Stimulated activated naive B cell treated with anti-CD40 and anti-IgM and Interleukin-4, amounts not matched to agents 10 μg/mL and 1 μg/mL and 100 μg/mL, for 72 hours (primary cell): ENCODE measurements at regions not wholly inside any gene's neighbourhood (a gene's known extent, or its start where the extent isn't known, plus 50 kb on each side); places are given as distances from the start of the nearest gene placed in this dataset.

Experiments
- ATAC-seq, 2 donors: fragments of 150-1000 bp; cut with Tn5 transposase; replicated peaks; 2 replicates each; pipeline ENCODE4 v1.10.0; 2021; ENCODE audit warnings: moderate library complexity in 1 of 2
- DNase-seq: peaks from one replicate; pipeline ENCODE4 v3.0.0; 2021
- H3K27ac Mint-ChIP-seq: one replicate; pipeline ENCODE4 v1.8.0; 2022; ENCODE audit warnings: mild to moderate bottlenecking, mixed read lengths
- H3K27me3 Mint-ChIP-seq, 2 donors: one replicate each; pipeline ENCODE4 v1.8.0; 2022; ENCODE audit warnings: mixed read lengths in 2 of 2
- H3K36me3 Mint-ChIP-seq, 2 donors: one replicate each; pipeline ENCODE4 v1.8.0; 2022; ENCODE audit warnings: mixed read lengths in 2 of 2, mild to moderate bottlenecking in 1 of 2
- H3K4me1 Mint-ChIP-seq, 2 donors: one replicate each; pipeline ENCODE4 v1.8.0; 2022; ENCODE audit warnings: mixed read lengths in 2 of 2, mild to moderate bottlenecking in 1 of 2
- H3K4me3 Mint-ChIP-seq, 2 donors: one replicate each; pipeline ENCODE4 v1.8.0; 2022; ENCODE audit warnings: mild to moderate bottlenecking in 2 of 2, mixed read lengths in 2 of 2, moderate library complexity in 1 of 2
- H3K9me3 Mint-ChIP-seq, 2 donors: one replicate each; pipeline ENCODE4 v1.8.0; 2022; ENCODE audit warnings: mixed read lengths in 2 of 2, mild to moderate bottlenecking in 1 of 2

- no peak for ATAC-seq
- no peaks in the 10 kb centered on the region for H3K36me3 Mint-ChIP-seq
- no peak overlapping the region for H3K4me3 Mint-ChIP-seq
- no peak overlapping the region for H3K27ac Mint-ChIP-seq
- peaks cover 3 to 4% of the 10 kb centered on the region in 2 donors for H3K9me3 Mint-ChIP-seq
- no peaks in the 10 kb centered on the region for H3K4me1 Mint-ChIP-seq
- no peak for DNase-seq
- peaks cover 0 to 10% of the 10 kb centered on the region in 2 donors for H3K27me3 Mint-ChIP-seq
These were observed 140.2 kb upstream of the ITGA6 start for GRCh38 chr2:172287190-172287589.

GRCh38 chr2:172287605-172288315, 139.6 kb upstream of the ITGA6 start:
- DNase-seq: no peak
- no peak for ATAC-seq
- Mint-ChIP-seq H3K4me1 (no peaks in the 10 kb centered on the region), H3K9me3 (peaks cover 3 to 4% of the 10 kb centered on the region in 2 donors), H3K4me3 (no peak overlapping the region), H3K27me3 (peaks cover 0 to 10% of the 10 kb centered on the region in 2 donors), H3K27ac (no peak overlapping the region), H3K36me3 (no peaks in the 10 kb centered on the region)

- no peak overlapping the region for H3K4me3 Mint-ChIP-seq
- DNase-seq (no peak), ATAC-seq (no peak)
- peaks cover 2 to 7% of the 10 kb centered on the region in 2 donors for H3K27me3 Mint-ChIP-seq
- no peak overlapping the region for H3K27ac Mint-ChIP-seq
- H3K36me3 Mint-ChIP-seq: no peaks in the 10 kb centered on the region
- H3K4me1 Mint-ChIP-seq: no peaks in the 10 kb centered on the region
- H3K9me3 Mint-ChIP-seq: peaks cover 3 to 4% of the 10 kb centered on the region in 2 donors
These were observed 138.8 kb upstream of the ITGA6 start for GRCh38 chr2:172288603-172289002.

GRCh38 chr2:172293952-172294351, 133.4 kb upstream of the ITGA6 start:
- no peak overlapping the region for H3K27ac Mint-ChIP-seq
- no peak for DNase-seq
- H3K4me3 Mint-ChIP-seq: no peak overlapping the region
- no peaks in the 10 kb centered on the region for H3K4me1 Mint-ChIP-seq
- peaks cover 3 to 4% of the 10 kb centered on the region in 2 donors for H3K9me3 Mint-ChIP-seq
- H3K36me3 Mint-ChIP-seq: no peaks in the 10 kb centered on the region
- ATAC-seq: no peak
- peaks cover 23 to 37% of the 10 kb centered on the region in 2 donors for H3K27me3 Mint-ChIP-seq

GRCh38 chr2:172294983-172295382, 132.4 kb upstream of the ITGA6 start:
- ATAC-seq (no peak), DNase-seq (no peak)
- Mint-ChIP-seq H3K27ac (no peak overlapping the region), H3K4me3 (no peak overlapping the region), H3K36me3 (no peaks in the 10 kb centered on the region), H3K4me1 (no peaks in the 10 kb centered on the region), H3K27me3 (peaks cover 27 to 37% of the 10 kb centered on the region in 2 donors), H3K9me3 (peaks cover 3 to 4% of the 10 kb centered on the region in 2 donors)

GRCh38 chr2:172295677-172296076, 131.7 kb upstream of the ITGA6 start:
- ATAC-seq: no peak
- Mint-ChIP-seq H3K27me3 (peaks cover 27 to 37% of the 10 kb centered on the region in 2 donors), H3K4me1 (no peaks in the 10 kb centered on the region), H3K27ac (no peak overlapping the region), H3K4me3 (no peak overlapping the region), H3K9me3 (peaks cover 3 to 4% of the 10 kb centered on the region in 2 donors), H3K36me3 (no peaks in the 10 kb centered on the region)
- no peak for DNase-seq

GRCh38 chr2:172296267-172297046, 130.9 kb upstream of the ITGA6 start:
- DNase-seq (no peak), ATAC-seq (no peak)
- Mint-ChIP-seq H3K36me3 (no peaks in the 10 kb centered on the region), H3K4me1 (no peaks in the 10 kb centered on the region), H3K27ac (no peak overlapping the region), H3K9me3 (peaks cover 3 to 4% of the 10 kb centered on the region in 2 donors), H3K27me3 (peaks cover 29 to 37% of the 10 kb centered on the region in 2 donors), H3K4me3 (no peak overlapping the region)

GRCh38 chr2:172297531-172297930, 129.9 kb upstream of the ITGA6 start:
- Mint-ChIP-seq H3K27me3 (peaks cover 24 to 37% of the 10 kb centered on the region in 2 donors), H3K9me3 (no peaks in the 10 kb centered on the region), H3K36me3 (no peaks in the 10 kb centered on the region), H3K4me3 (no peak overlapping the region), H3K27ac (no peak overlapping the region), H3K4me1 (no peaks in the 10 kb centered on the region)
- no peak for DNase-seq
- no peak for ATAC-seq

GRCh38 chr2:172297950-172298349, 129.4 kb upstream of the ITGA6 start:
- Mint-ChIP-seq H3K27me3 (peaks cover 24 to 37% of the 10 kb centered on the region in 2 donors), H3K27ac (no peak overlapping the region), H3K4me3 (no peak overlapping the region), H3K9me3 (no peaks in the 10 kb centered on the region), H3K36me3 (no peaks in the 10 kb centered on the region), H3K4me1 (no peaks in the 10 kb centered on the region)
- ATAC-seq (no peak), DNase-seq (no peak)

GRCh38 chr2:172299741-172300140, 127.6 kb upstream of the ITGA6 start:
- ATAC-seq (no peak), DNase-seq (no peak)
- peaks cover 29 to 41% of the 10 kb centered on the region in 2 donors for H3K27me3 Mint-ChIP-seq
- H3K27ac Mint-ChIP-seq: no peak overlapping the region
- H3K9me3 Mint-ChIP-seq: no peaks in the 10 kb centered on the region
- H3K4me3 Mint-ChIP-seq: no peak overlapping the region
- no peaks in the 10 kb centered on the region for H3K36me3 Mint-ChIP-seq
- no peaks in the 10 kb centered on the region for H3K4me1 Mint-ChIP-seq

GRCh38 chr2:172300851-172301250, 126.5 kb upstream of the ITGA6 start:
- no peak for ATAC-seq
- no peaks in the 10 kb centered on the region for H3K9me3 Mint-ChIP-seq
- DNase-seq: no peak
- H3K27me3 Mint-ChIP-seq: peaks cover 26 to 37% of the 10 kb centered on the region in 2 donors
- H3K4me3 Mint-ChIP-seq: no peak overlapping the region
- H3K27ac Mint-ChIP-seq: no peak overlapping the region
- H3K4me1 Mint-ChIP-seq: no peaks in the 10 kb centered on the region
- no peaks in the 10 kb centered on the region for H3K36me3 Mint-ChIP-seq

- H3K36me3 Mint-ChIP-seq: no peaks in the 10 kb centered on the region
- H3K4me1 Mint-ChIP-seq: no peaks in the 10 kb centered on the region
- no peaks in the 10 kb centered on the region for H3K9me3 Mint-ChIP-seq
- H3K27ac Mint-ChIP-seq: no peak overlapping the region
- no peak overlapping the region for H3K4me3 Mint-ChIP-seq
- ATAC-seq (no peak), DNase-seq (no peak)
- peaks cover 8 to 9% of the 10 kb centered on the region in 2 donors for H3K27me3 Mint-ChIP-seq
These were observed 122.3 kb upstream of the ITGA6 start for GRCh38 chr2:172305066-172305465.

- Mint-ChIP-seq H3K27me3 (peaks cover 4 to 9% of the 10 kb centered on the region in 2 donors), H3K27ac (no peak overlapping the region), H3K4me1 (no peaks in the 10 kb centered on the region), H3K9me3 (no peaks in the 10 kb centered on the region), H3K4me3 (no peak overlapping the region), H3K36me3 (no peaks in the 10 kb centered on the region)
- DNase-seq: no peak
- no peak for ATAC-seq
These were observed 119.6 kb upstream of the ITGA6 start for GRCh38 chr2:172307800-172308199.

- H3K9me3 Mint-ChIP-seq: no peaks in the 10 kb centered on the region
- no peak overlapping the region for H3K4me3 Mint-ChIP-seq
These were observed 119.0 kb upstream of the ITGA6 start for GRCh38 chr2:172308253-172308935.

More at GRCh38 chr2:172308253-172308935, 119.0 kb upstream of the ITGA6 start:
- no peak for DNase-seq
- Mint-ChIP-seq H3K36me3 (no peaks in the 10 kb centered on the region), H3K4me1 (no peaks in the 10 kb centered on the region), H3K27me3 (peaks cover 4 to 9% of the 10 kb centered on the region in 2 donors), H3K27ac (no peak overlapping the region)
- no peak for ATAC-seq
